ENCODE measurements at regions not wholly inside any gene's neighbourhood (a gene's known extent, or its start where the extent isn't known, plus 50 kb on each side); places are given as distances from the start of the nearest gene placed in this dataset.

DNA sequence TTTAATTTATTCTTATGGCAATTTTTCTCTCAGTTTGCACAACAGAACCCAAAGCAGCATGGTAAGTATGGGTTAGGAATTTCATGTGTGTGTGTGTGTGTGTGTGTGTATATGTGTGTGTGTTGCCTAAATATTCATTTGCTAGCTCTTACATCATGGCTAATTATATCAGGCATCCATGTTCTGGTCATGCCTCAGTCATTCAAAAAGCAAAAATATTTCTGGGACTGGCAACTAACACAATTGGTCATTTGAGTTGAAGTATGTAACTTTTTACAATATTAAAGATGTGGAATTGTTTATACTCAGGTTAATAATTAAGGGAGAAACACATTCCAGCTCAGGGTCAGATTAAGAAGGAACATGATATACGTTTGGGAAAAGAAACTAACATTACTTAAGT lies 67.6 kb upstream of the PHYHIPL start:
- TF ChIP-seq POLR2A (IDR thresholded peaks at IDR 0.05; ENCODE audit: low read depth, low read length) (no peak), POLR2AphosphoS5 (IDR thresholded peaks at IDR 0.05; ENCODE audit: low read depth, low read length) (no peak), TAF1 (IDR thresholded peaks at IDR 0.05; ENCODE audit: low read depth, low read length) (no peak)

Measured in GM12891 (cell line).